ENCODE measurements at regions not wholly inside any gene's neighbourhood (a gene's known extent, or its start where the extent isn't known, plus 50 kb on each side); places are given as distances from the start of the nearest gene placed in this dataset.

DNA sequence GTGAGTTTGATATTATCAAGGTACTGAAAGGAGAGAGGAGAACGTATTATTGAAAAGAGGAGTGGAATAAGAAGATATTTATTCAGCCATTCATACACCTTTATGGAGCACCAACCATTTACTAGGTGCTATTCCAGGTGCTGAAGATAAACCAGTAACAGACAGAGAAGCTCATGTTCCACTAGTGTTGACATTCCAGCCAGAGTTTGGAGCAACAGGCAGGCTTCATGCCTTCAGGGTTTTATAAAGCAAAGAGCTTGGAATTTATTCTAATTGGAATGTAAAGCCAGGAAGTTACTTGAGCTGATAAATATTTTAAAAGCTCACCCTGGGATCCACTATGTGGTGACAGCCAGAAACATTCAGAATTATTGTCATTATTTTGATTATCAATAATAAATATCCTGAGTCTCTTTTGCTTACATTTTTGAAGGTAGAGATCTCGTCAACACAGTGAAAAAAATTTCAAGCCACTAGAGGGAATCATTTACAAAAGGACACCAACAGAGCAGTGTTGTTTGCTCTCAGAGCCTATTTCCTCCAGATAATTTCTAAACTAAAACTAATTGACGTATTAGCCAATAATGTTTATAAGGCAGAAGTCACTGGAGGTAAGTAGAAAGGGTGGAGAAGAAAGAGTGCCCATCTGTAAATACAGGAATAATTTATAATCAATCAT is 172.0 kb downstream of the KCNA4 start:
- TF ChIP-seq CTCF (IDR thresholded peaks at IDR 0.05; ENCODE audit: borderline replicate concordance, extremely low read depth, low read length, poor library complexity, severe bottlenecking) (no peak), EZH2 (IDR thresholded peaks at IDR 0.05; ENCODE audit: borderline replicate concordance, low read depth, low read length, severe bottlenecking) (no peak)
- Histone ChIP-seq H3K27me3 (ENCODE audit: insufficient read depth, low read length, poor library complexity) (no peaks in the 10 kb centered on the region), H3K79me2 (ENCODE audit: insufficient read depth, low read length) (no peaks in the 10 kb centered on the region), H3K4me3 (ENCODE audit: low read depth in 1 of 2, low read length in 2 of 2) (no peak overlapping the region), H4K20me1 (ENCODE audit: insufficient read depth, low read length) (no peaks in the 10 kb centered on the region), H3K27ac (ENCODE audit: low read length) (no peak overlapping the region), H3K36me3 (ENCODE audit: insufficient read depth, low read length) (no peaks in the 10 kb centered on the region), H3K4me1 (ENCODE audit: insufficient read depth, low read length) (no peaks in the 10 kb centered on the region), H3K9ac (ENCODE audit: low read depth, low read length) (no peak overlapping the region), H2AFZ (ENCODE audit: low read depth, low read length) (no peak overlapping the region), H3K9me3 (ENCODE audit: insufficient read depth, low read length, severe bottlenecking) (no peaks in the 10 kb centered on the region), H3K4me2 (ENCODE audit: insufficient read depth, low read length) (no peak overlapping the region)
- ATAC-seq (ENCODE audit: insufficient read depth, low read depth) (no peak), DNase-seq (no peak)

- Histone ChIP-seq H3K27ac (ENCODE audit: low read length) (no peak overlapping the region), H4K20me1 (ENCODE audit: insufficient read depth, low read length) (no peaks in the 10 kb centered on the region), H3K27me3 (ENCODE audit: insufficient read depth, low read length, poor library complexity) (no peaks in the 10 kb centered on the region), H3K9ac (ENCODE audit: low read depth, low read length) (no peak overlapping the region), H3K36me3 (ENCODE audit: insufficient read depth, low read length) (no peaks in the 10 kb centered on the region), H3K79me2 (ENCODE audit: insufficient read depth, low read length) (no peaks in the 10 kb centered on the region), H3K4me2 (ENCODE audit: insufficient read depth, low read length) (no peak overlapping the region), H3K9me3 (ENCODE audit: insufficient read depth, low read length, severe bottlenecking) (no peaks in the 10 kb centered on the region), H3K4me3 (ENCODE audit: low read depth in 1 of 2, low read length in 2 of 2) (no peak overlapping the region), H2AFZ (ENCODE audit: low read depth, low read length) (no peak overlapping the region), H3K4me1 (ENCODE audit: insufficient read depth, low read length) (no peaks in the 10 kb centered on the region)
- TF ChIP-seq CTCF (IDR thresholded peaks at IDR 0.05; ENCODE audit: borderline replicate concordance, extremely low read depth, low read length, poor library complexity, severe bottlenecking) (no peak), EZH2 (IDR thresholded peaks at IDR 0.05; ENCODE audit: borderline replicate concordance, low read depth, low read length, severe bottlenecking) (no peak)
- ATAC-seq (ENCODE audit: insufficient read depth, low read depth): no peak
- DNase-seq: no peak
Measured at GRCh38 chr11:29844031-29844430, 172.8 kb downstream of the KCNA4 start.

- TF ChIP-seq EZH2 (IDR thresholded peaks at IDR 0.05; ENCODE audit: borderline replicate concordance, low read depth, low read length, severe bottlenecking): no peak
- no peak for TF ChIP-seq CTCF (IDR thresholded peaks at IDR 0.05; ENCODE audit: borderline replicate concordance, extremely low read depth, low read length, poor library complexity, severe bottlenecking)
- Histone ChIP-seq H4K20me1 (ENCODE audit: insufficient read depth, low read length) (no peaks in the 10 kb centered on the region), H3K4me3 (ENCODE audit: low read depth in 1 of 2, low read length in 2 of 2) (no peak overlapping the region), H3K79me2 (ENCODE audit: insufficient read depth, low read length) (no peaks in the 10 kb centered on the region), H3K27me3 (ENCODE audit: insufficient read depth, low read length, poor library complexity) (no peaks in the 10 kb centered on the region), H3K9me3 (ENCODE audit: insufficient read depth, low read length, severe bottlenecking) (no peaks in the 10 kb centered on the region), H3K4me1 (ENCODE audit: insufficient read depth, low read length) (no peaks in the 10 kb centered on the region), H3K4me2 (ENCODE audit: insufficient read depth, low read length) (no peak overlapping the region), H3K9ac (ENCODE audit: low read depth, low read length) (no peak overlapping the region), H3K27ac (ENCODE audit: low read length) (no peak overlapping the region), H3K36me3 (ENCODE audit: insufficient read depth, low read length) (no peaks in the 10 kb centered on the region), H2AFZ (ENCODE audit: low read depth, low read length) (no peak overlapping the region)
- ATAC-seq (ENCODE audit: insufficient read depth, low read depth): no peak
- no peak for DNase-seq
Measured at GRCh38 chr11:29842061-29842460, 174.8 kb downstream of the KCNA4 start.

Data from DND-41 (cell line).